ENCODE measurements at regions not wholly inside any gene's neighbourhood (a gene's known extent, or its start where the extent isn't known, plus 50 kb on each side); places are given as distances from the start of the nearest gene placed in this dataset.
A peak's percentile ranks its signal among the peaks of the same experiment; 100 is the strongest.

GRCh38 chr22:22157348-22157725 is 87.2 kb upstream of the VPREB1 start:
- Histone ChIP-seq H3K4me3 (replicated peaks in 1 of 2; ENCODE audit: low read depth in 1 of 2, low read length in 2 of 2) (no peak overlapping the region), H3K27ac (ENCODE audit: low read depth, low read length) (no peak overlapping the region), H3K79me2 (ENCODE audit: insufficient read depth, low read length) (no peaks in the 10 kb centered on the region), H2AFZ (ENCODE audit: low read depth, low read length, poor library complexity, severe bottlenecking) (peak overlapping the region; percentile 94), H3K9me3 (ENCODE audit: control insufficient read depth in 1 of 2, insufficient read depth in 1 of 2, low read depth in 1 of 2, low read length in 2 of 2) (no peaks in the 10 kb centered on the region), H3K9me2 (ENCODE audit: insufficient read depth) (no peaks in the 10 kb centered on the region), H3K4me2 (ENCODE audit: low read length) (no peak overlapping the region), H3K4me1 (ENCODE audit: control insufficient read depth in 1 of 2, insufficient read depth in 2 of 2, low read length in 2 of 2) (no peaks in the 10 kb centered on the region), H3K27me3 (ENCODE audit: insufficient read depth, low read length) (0 out of 2 replicates have a peak, but pooled peaks cover 1% of the 10 kb centered on the region), H4K20me1 (ENCODE audit: insufficient read depth) (no peaks in the 10 kb centered on the region), H3K9ac (ENCODE audit: low read length) (no peak overlapping the region), H3K36me3 (ENCODE audit: control insufficient read depth in 1 of 2, insufficient read depth in 2 of 2, low read length in 2 of 2) (no peaks in the 10 kb centered on the region)
- ATAC-seq: 0 out of 2 replicates have a peak, but pooled peaks have one; percentile 14
- TF ChIP-seq FOSL1 (IDR thresholded peaks at IDR 0.05; ENCODE audit: low read depth): no peak
- no peak for TF ChIP-seq CBX3 (IDR thresholded peaks at IDR 0.05; ENCODE audit: low read depth)
- no peak for TF ChIP-seq SRF (IDR thresholded peaks at IDR 0.05; ENCODE audit: low read depth)
- no peak for TF ChIP-seq CTCF (IDR thresholded peaks at IDR 0.05 in 2 of 3, conservative IDR thresholded peaks at IDR 0.05 in 1 of 3; ENCODE audit: borderline replicate concordance in 1 of 3, insufficient read depth in 1 of 3, low read depth in 2 of 3, low read length in 2 of 3)
- TF ChIP-seq REST (IDR thresholded peaks at IDR 0.05; ENCODE audit: low read depth): no peak
- no peak for TF ChIP-seq ZNF274 (IDR thresholded peaks at IDR 0.05; ENCODE audit: low read depth, low read length)
- TF ChIP-seq MAX (IDR thresholded peaks at IDR 0.05): no peak
- no peak for TF ChIP-seq EGR1 (IDR thresholded peaks at IDR 0.05; ENCODE audit: low read depth)
- no peak for TF ChIP-seq YY1 (IDR thresholded peaks at IDR 0.05; ENCODE audit: extremely low read depth, insufficient replicate concordance, low read depth, low read length)
- no peak for TF ChIP-seq CEBPB (IDR thresholded peaks at IDR 0.05; ENCODE audit: low read depth)
- no peak for TF ChIP-seq ZFX (IDR thresholded peaks at IDR 0.05)
- TF ChIP-seq ZBTB33 (IDR thresholded peaks at IDR 0.05; ENCODE audit: extremely low read depth, insufficient replicate concordance, low read length): no peak
- no peak for TF ChIP-seq SP1 (IDR thresholded peaks at IDR 0.05; ENCODE audit: low read depth)
- no peak for TF ChIP-seq RAD21 (IDR thresholded peaks at IDR 0.05; ENCODE audit: low read depth)
- TF ChIP-seq SIN3A (IDR thresholded peaks at IDR 0.05; ENCODE audit: low read depth): no peak
- no peak for TF ChIP-seq ATF3 (IDR thresholded peaks at IDR 0.05)
- TF ChIP-seq EZH2phosphoT487 (IDR thresholded peaks at IDR 0.05; ENCODE audit: borderline replicate concordance): no peak
- no peak for TF ChIP-seq JUND (IDR thresholded peaks at IDR 0.05)
- no peak for TF ChIP-seq TCF7L2 (IDR thresholded peaks at IDR 0.05; ENCODE audit: borderline replicate concordance, extremely low read depth, insufficient read depth, insufficient read length)
- no peak for TF ChIP-seq ELF1 (IDR thresholded peaks at IDR 0.05; ENCODE audit: borderline replicate concordance, low read depth)
- ChIA-PET POLR2A (interaction anchor here (1.3 kb wide), 1 partner anchor 15 kb away, joined by 3 read pairs; no protein-coding TSS in a partner anchor), RAD21 (ENCODE audit: low non-redundant PET in 1 of 2, low total read pairs in 2 of 2, uncharacterized antibody in 2 of 2, unreplicated experiment in 2 of 2) (no interaction called here), CTCF (interaction anchor here (0.6 to 1.8 kb wide), 19 partner anchors 8 to 265 kb away, joined by 3 to 11 read pairs (median 3); no protein-coding TSS in a partner anchor)
- BruUV-seq (replicated peaks): no TSS peak
- intact Hi-C loops (cut with micrococcal nuclease): loop anchor here (10.0 kb wide), 2 partner anchors 47 to 53 kb away; no protein-coding TSS in a partner anchor
- no peak for DNase-seq (ENCODE audit: low read depth, low spot score)
